ENCODE measurements at regions not wholly inside any gene's neighbourhood (a gene's known extent, or its start where the extent isn't known, plus 50 kb on each side); places are given as distances from the start of the nearest gene placed in this dataset.

DNA sequence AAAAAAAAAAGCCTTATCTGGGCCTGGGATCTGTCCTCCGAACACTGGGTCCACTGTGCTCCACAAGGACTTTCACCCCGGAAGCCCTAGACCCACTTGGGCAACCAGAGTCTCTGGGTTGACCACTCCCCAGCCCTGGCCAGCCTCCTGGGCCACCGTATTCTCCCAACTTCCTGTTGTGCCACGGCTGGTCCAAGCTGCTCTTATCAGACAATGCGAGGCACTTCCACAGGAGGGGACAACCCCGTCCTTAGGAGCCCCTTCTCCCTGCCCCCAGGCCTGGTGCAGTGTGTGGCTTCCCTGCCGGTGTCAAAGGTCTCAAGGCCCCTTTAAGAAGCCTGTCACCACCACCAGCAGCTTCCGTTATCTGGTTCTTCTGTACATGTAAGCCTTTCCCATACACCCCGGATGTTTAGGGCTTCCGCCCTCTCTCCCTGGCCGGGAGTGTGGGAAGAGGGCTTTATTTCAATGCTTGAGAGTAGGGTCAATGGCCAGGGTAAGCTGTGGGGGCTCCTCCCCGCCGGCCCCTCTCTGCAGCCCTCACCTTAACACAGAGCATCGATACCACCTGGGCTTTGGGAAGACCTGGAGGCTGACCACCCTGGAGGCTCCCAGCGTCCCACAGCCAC lies 313.0 kb downstream of the SEC14L1 start:
- H3K4me3 Mint-ChIP-seq = no peak overlapping the region
- no peaks in the 10 kb centered on the region for H3K9me3 Mint-ChIP-seq
- DNase-seq (ENCODE audit: low spot score) = no peak
- H3K36me3 Mint-ChIP-seq = no peaks in the 10 kb centered on the region
- ChIA-PET CTCF (interaction anchor here (0.6 to 6.8 kb wide), 4 partner anchors 13 to 187 kb away, joined by 3 to 81 read pairs (median 4); no protein-coding TSS in a partner anchor), POLR2A (no interaction called here)
- no peaks in the 10 kb centered on the region for H3K27me3 Mint-ChIP-seq (ENCODE audit: low read depth)
- peak overlapping the region; percentile 57 for H3K27ac Mint-ChIP-seq
- ATAC-seq = no peak
- TF ChIP-seq, protein P1, sequence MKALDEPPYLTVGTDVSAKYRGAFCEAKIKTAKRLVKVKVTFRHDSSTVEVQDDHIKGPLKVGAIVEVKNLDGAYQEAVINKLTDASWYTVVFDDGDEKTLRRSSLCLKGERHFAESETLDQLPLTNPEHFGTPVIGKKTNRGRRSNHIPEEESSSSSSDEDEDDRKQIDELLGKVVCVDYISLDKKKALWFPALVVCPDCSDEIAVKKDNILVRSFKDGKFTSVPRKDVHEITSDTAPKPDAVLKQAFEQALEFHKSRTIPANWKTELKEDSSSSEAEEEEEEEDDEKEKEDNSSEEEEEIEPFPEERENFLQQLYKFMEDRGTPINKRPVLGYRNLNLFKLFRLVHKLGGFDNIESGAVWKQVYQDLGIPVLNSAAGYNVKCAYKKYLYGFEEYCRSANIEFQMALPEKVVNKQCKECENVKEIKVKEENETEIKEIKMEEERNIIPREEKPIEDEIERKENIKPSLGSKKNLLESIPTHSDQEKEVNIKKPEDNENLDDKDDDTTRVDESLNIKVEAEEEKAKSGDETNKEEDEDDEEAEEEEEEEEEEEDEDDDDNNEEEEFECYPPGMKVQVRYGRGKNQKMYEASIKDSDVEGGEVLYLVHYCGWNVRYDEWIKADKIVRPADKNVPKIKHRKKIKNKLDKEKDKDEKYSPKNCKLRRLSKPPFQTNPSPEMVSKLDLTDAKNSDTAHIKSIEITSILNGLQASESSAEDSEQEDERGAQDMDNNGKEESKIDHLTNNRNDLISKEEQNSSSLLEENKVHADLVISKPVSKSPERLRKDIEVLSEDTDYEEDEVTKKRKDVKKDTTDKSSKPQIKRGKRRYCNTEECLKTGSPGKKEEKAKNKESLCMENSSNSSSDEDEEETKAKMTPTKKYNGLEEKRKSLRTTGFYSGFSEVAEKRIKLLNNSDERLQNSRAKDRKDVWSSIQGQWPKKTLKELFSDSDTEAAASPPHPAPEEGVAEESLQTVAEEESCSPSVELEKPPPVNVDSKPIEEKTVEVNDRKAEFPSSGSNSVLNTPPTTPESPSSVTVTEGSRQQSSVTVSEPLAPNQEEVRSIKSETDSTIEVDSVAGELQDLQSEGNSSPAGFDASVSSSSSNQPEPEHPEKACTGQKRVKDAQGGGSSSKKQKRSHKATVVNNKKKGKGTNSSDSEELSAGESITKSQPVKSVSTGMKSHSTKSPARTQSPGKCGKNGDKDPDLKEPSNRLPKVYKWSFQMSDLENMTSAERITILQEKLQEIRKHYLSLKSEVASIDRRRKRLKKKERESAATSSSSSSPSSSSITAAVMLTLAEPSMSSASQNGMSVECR (CRISPR knock-in tag; IDR thresholded peaks at IDR 0.05; ENCODE audit: borderline replicate concordance) = no peak
- TF ChIP-seq, protein P2, sequence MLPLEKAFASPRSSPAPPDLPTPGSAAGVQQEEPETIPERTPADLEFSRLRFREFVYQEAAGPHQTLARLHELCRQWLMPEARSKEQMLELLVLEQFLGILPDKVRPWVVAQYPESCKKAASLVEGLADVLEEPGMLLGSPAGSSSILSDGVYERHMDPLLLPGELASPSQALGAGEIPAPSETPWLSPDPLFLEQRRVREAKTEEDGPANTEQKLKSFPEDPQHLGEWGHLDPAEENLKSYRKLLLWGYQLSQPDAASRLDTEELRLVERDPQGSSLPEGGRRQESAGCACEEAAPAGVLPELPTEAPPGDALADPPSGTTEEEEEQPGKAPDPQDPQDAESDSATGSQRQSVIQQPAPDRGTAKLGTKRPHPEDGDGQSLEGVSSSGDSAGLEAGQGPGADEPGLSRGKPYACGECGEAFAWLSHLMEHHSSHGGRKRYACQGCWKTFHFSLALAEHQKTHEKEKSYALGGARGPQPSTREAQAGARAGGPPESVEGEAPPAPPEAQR (CRISPR knock-in tag; IDR thresholded peaks at IDR 0.05) = no peak
- no peak for TF ChIP-seq TEAD4 (CRISPR knock-in tag; IDR thresholded peaks at IDR 0.05)
- no peak for TF ChIP-seq SP1 (CRISPR knock-in tag; conservative IDR thresholded peaks at IDR 0.05)
- no peak for TF ChIP-seq GRHL2 (CRISPR knock-in tag; IDR thresholded peaks at IDR 0.05; ENCODE audit: insufficient replicate concordance, severe bottlenecking)
- TF ChIP-seq ZNF219 (CRISPR knock-in tag; IDR thresholded peaks at IDR 0.05; ENCODE audit: borderline replicate concordance) = no peak
- TF ChIP-seq NFATC4 (CRISPR knock-in tag; IDR thresholded peaks at IDR 0.05) = no peak
- TF ChIP-seq IRF2 (CRISPR knock-in tag; IDR thresholded peaks at IDR 0.05; ENCODE audit: borderline replicate concordance, low read depth) = no peak
- H3K4me1 Mint-ChIP-seq = peaks cover 76% of the 10 kb centered on the region

DNA sequence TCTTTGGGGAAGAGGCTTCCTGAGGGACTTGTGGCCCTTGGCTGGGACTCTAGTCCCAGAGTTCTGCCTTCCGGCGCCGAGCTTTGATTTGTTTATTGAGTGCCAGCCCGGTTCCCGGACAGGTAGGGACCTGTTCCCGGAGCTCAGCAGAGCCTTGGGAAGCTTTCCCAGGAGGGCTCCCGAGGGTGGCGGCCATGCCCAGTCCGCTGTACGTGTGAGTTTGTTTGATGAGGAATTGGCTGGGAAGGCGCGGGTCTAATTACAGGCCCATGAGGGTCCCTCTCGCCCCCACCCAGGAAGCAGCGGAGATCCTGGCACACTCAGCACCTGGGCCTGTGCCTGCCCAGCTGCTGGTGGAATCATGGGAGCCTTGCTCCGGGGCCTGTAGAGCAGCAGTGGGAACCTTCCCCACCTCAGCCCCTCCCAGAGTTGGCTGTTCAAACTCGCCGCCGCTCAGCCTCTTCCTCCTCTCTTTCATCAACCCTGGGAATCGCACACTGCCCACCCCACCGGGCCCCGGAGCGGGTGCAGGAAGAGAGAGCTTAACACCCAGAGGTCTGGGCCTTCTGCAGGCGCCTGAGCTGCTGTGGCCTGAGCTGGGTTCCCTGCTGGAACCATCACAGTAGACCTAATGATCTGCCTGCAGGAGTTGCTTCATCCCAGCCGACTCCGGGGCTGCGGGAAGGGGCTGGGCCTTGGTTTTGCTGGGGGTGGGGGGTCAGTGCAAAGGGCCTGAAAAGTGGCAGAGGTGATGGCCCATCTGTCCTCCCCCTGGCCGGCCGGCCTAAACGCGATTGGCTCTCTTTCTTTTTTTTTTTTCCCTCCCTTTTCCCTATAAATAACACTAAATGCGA lies 313.7 kb downstream of the SEC14L1 start:
- ChIA-PET CTCF (interaction anchor here (0.6 to 6.8 kb wide), 3 partner anchors 12 to 188 kb away, joined by 3 to 81 read pairs (median 3); no protein-coding TSS in a partner anchor), POLR2A (no interaction called here)

DNA sequence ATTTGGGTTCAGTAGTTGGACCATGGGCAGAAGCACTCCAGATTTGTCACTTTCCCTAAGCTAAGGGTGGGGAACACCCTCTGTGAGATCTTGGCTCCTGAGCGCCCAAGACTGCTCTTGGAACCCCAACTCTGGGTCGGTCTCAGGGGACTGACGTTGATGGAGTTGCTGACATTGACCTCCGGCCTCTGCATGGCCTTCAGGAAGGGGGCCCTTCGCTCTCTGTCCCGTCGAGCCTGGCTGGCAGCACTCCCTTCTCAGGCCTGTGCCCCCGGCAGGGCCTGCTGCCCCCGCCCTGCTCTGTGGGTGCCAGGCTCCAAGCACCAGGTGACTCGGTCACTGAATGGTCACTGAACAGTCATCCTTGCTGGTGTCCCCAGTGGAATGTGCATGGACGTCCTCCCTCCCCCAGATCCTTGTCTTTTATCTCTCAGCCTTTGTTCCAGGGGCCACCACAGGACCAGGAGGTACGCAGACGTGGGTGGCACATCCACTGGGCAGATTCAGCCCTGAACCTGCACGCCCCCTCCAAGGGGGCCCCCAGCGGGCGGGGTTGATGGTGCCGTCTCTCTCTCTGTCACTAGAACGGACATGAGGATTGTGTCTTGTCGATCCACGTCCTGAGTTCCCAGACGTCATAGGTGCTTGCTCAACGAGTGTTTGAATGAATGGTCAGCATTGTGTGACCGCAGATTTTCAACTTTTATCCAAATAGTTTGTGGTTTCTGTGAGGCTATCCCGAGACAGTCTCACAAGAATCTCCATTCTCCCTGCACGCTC lies 314.5 kb downstream of the SEC14L1 start:
- DNase-seq (ENCODE audit: low spot score) (no peak), ATAC-seq (no peak)
- Mint-ChIP-seq H3K9me3 (no peaks in the 10 kb centered on the region), H3K27ac (peak overlapping the region; percentile 80), H3K36me3 (no peaks in the 10 kb centered on the region), H3K27me3 (ENCODE audit: low read depth) (no peaks in the 10 kb centered on the region), H3K4me3 (no peak overlapping the region), H3K4me1 (peaks cover 74% of the 10 kb centered on the region)
- TF ChIP-seq, protein P3, sequence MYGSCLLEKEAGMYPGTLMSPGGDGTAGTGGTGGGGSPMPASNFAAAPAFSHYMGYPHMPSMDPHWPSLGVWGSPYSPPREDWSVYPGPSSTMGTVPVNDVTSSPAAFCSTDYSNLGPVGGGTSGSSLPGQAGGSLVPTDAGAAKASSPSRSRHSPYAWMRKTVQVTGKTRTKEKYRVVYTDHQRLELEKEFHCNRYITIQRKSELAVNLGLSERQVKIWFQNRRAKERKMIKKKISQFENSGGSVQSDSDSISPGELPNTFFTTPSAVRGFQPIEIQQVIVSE (CRISPR knock-in tag; IDR thresholded peaks at IDR 0.05; ENCODE audit: borderline replicate concordance) = no peak
- TF ChIP-seq GABPB1 (CRISPR knock-in tag; IDR thresholded peaks at IDR 0.05) = 0 out of 2 replicates have a peak, but pooled peaks have one; percentile 5
- ChIA-PET CTCF (interaction anchor here (1.4 to 6.8 kb wide), 2 partner anchors 11 to 26 kb away, joined by 3 to 81 read pairs; no protein-coding TSS in a partner anchor), POLR2A (no interaction called here)

More for the DNA sequence above, 313.7 kb downstream of the SEC14L1 start:
- TF ChIP-seq GABPB1 (CRISPR knock-in tag; IDR thresholded peaks at IDR 0.05) (0 out of 2 replicates have a peak, but pooled peaks have one; percentile 1), NR2C2 (CRISPR knock-in tag; IDR thresholded peaks at IDR 0.05) (no peak), FOXP1 (CRISPR knock-in tag; IDR thresholded peaks at IDR 0.05; ENCODE audit: borderline replicate concordance) (0 out of 2 replicates have a peak, but pooled peaks have one; percentile 55)
- no peak for DNase-seq (ENCODE audit: low spot score)
- Mint-ChIP-seq H3K4me1 (peaks cover 74% of the 10 kb centered on the region), H3K9me3 (no peaks in the 10 kb centered on the region), H3K4me3 (no peak overlapping the region), H3K36me3 (no peaks in the 10 kb centered on the region), H3K27ac (peak overlapping the region; percentile 80), H3K27me3 (ENCODE audit: low read depth) (no peaks in the 10 kb centered on the region)
- no peak for ATAC-seq

All from WTC11 (cell line).